HG03095 (cell line): ENCODE measurements at regions not wholly inside any gene's neighbourhood (a gene's known extent, or its start where the extent isn't known, plus 50 kb on each side); places are given as distances from the start of the nearest gene placed in this dataset.
"Not testable (repeated sequence)": the region's sequence is repeated elsewhere in the genome, so short reads cannot be mapped to it uniquely, and the experiment has no call there.

Experiments used
- ATAC-seq: cut with Tn5 transposase; IDR thresholded peaks from one replicate; pipeline ENCODE4 v1.9.1; 2021; ENCODE audit warnings: moderate library complexity; ENCODE audit not compliant: unreplicated experiment

GRCh38 chr11:29486301-29486700 is 530.5 kb downstream of the KCNA4 start:
- no peak for ATAC-seq

GRCh38 chr11:29485641-29486040 is 531.2 kb downstream of the KCNA4 start:
- no peak for ATAC-seq

- ATAC-seq = no peak
Observed at GRCh38 chr11:29484548-29484947, 532.3 kb downstream of the KCNA4 start.

- ATAC-seq = no peak
Observed at GRCh38 chr11:29483831-29484230, 533.0 kb downstream of the KCNA4 start.

- no peak for ATAC-seq
Observed at GRCh38 chr11:29482510-29482909, 534.3 kb downstream of the KCNA4 start.

- no peak for ATAC-seq
Observed at GRCh38 chr11:29481738-29482137, 535.1 kb downstream of the KCNA4 start.

GRCh38 chr11:29480981-29481380 is 535.8 kb downstream of the KCNA4 start:
- ATAC-seq = no peak

GRCh38 chr11:29458252-29458651 is 558.6 kb downstream of the KCNA4 start:
- no peak for ATAC-seq

- ATAC-seq = no peak
Observed at GRCh38 chr11:29452146-29452545, 564.7 kb downstream of the KCNA4 start.

GRCh38 chr11:29449281-29450074 is 567.4 kb downstream of the KCNA4 start:
- no peak for ATAC-seq

- no peak for ATAC-seq
Observed at GRCh38 chr11:29448246-29448877, 568.5 kb downstream of the KCNA4 start.

- no peak for ATAC-seq
Observed at GRCh38 chr11:29447821-29448220, 569.0 kb downstream of the KCNA4 start.

- ATAC-seq = no peak
Observed at GRCh38 chr11:29446132-29446531, 570.7 kb downstream of the KCNA4 start.

GRCh38 chr11:29445191-29445590 is 571.6 kb downstream of the KCNA4 start:
- not testable (repeated sequence) for ATAC-seq

- ATAC-seq = no peak
Observed at GRCh38 chr11:29438815-29439214, 578.0 kb downstream of the KCNA4 start.

- no peak for ATAC-seq
Observed at GRCh38 chr11:29435421-29435820, 581.4 kb downstream of the KCNA4 start.

- no peak for ATAC-seq
Observed at GRCh38 chr11:29432719-29433325, 584.0 kb downstream of the KCNA4 start.

GRCh38 chr11:29405305-29405704 is 611.5 kb downstream of the KCNA4 start:
- no peak for ATAC-seq

- no peak for ATAC-seq
Observed at GRCh38 chr11:29395555-29396072, 621.2 kb downstream of the KCNA4 start.

GRCh38 chr11:29389793-29390192 is 627.0 kb downstream of the KCNA4 start:
- no peak for ATAC-seq

GRCh38 chr11:29373725-29374124 is 643.1 kb downstream of the KCNA4 start:
- ATAC-seq = no peak

GRCh38 chr11:29368126-29368525 is 648.7 kb downstream of the KCNA4 start:
- no peak for ATAC-seq
